K562 (cell line): ENCODE measurements at regions not wholly inside any gene's neighbourhood (a gene's known extent, or its start where the extent isn't known, plus 50 kb on each side); places are given as distances from the start of the nearest gene placed in this dataset.

Source experiments
- ATAC-seq: fragments of 200-7000 bp; cut with Tn5 transposase; 3 replicates; pipeline ENCODE4 v1.9.1; 2020; ENCODE audit warnings: moderate library complexity
- BruUV-seq: library from RNA; stranded (reverse); fragments of 400-500 nt; replicated peaks from 2 replicates; lab custom pipeline; 2021; lab: Mats Ljungman, UMichigan
- CTCF ChIA-PET: fragments of 300-600 bp; formaldehyde crosslinking; extraction: SDS; loops from one replicate; lab custom pipeline; 2021; ENCODE audit warnings: low intra/inter-chr PET ratio; lab: Yijun Ruan, JAX
- POLR2A ChIA-PET: fragments of 300-600, 350-650 bp; sonication (Branson Sonifier 250); formaldehyde crosslinking; extraction: SDS; loops from one replicate; lab custom pipeline; 2021; ENCODE audit warnings: antibody characterized with exemption, inconsistent platforms; lab: Yijun Ruan, JAX
- DNase-seq, 4 experiments: peaks; one replicate each; pipeline versions ENCODE4 v3.0.0 to v3.0.0-alpha.2; 2011 to 2018; ENCODE audit warnings: low spot score in 3 of 4, mixed read lengths in 3 of 4; ENCODE audit errors: extremely low read depth in 1 of 4
- FAIRE-seq: peaks from 2 replicates; lab custom pipeline; 2011; peaks lifted over from hg19 to GRCh38; lab: Jason Lieb, UNC
- H2AFZ ChIP-seq: 2 replicates; pipeline ENCODE4 v1.6.0; 2011; ENCODE audit warnings: low read depth, low read length, control low read depth, inconsistent platforms
- H3K27ac ChIP-seq: fragments of 200-600 bp; 3 replicates; pipeline ENCODE4 v1.8.0; 2011; ENCODE audit warnings: low read depth, mild to moderate bottlenecking, control low read depth, inconsistent platforms, low read length, moderate library complexity, mixed read lengths; ENCODE audit errors: extremely low read depth
- H3K27me3 ChIP-seq, 2 experiments: fragments of 300-600 bp in 1 of 2; 2 replicates in 1 of 2; 3 replicates in 1 of 2; pipeline versions ENCODE4 v1.6.0 to v1.8.0; 2011; ENCODE audit warnings: inconsistent platforms in 2 of 2, low read length in 2 of 2, mild to moderate bottlenecking in 1 of 2, mixed read lengths in 1 of 2, moderate library complexity in 1 of 2; ENCODE audit not compliant: control insufficient read depth in 2 of 2, insufficient read depth in 2 of 2
- H3K36me3 ChIP-seq: fragments of 300-600 bp; 3 replicates; pipeline ENCODE4 v1.8.0; 2011; ENCODE audit warnings: mild to moderate bottlenecking, low read length, inconsistent platforms; ENCODE audit not compliant: control insufficient read depth, insufficient read depth
- H3K4me1 ChIP-seq, 2 experiments: fragments of 200-600 bp in 1 of 2; replicated peaks in 1 of 2; 2 replicates in 1 of 2; 3 replicates in 1 of 2; pipeline versions ENCODE4 v1.5.1 to v1.8.0; 2011; ENCODE audit warnings: inconsistent platforms in 2 of 2, low read length in 2 of 2, mild to moderate bottlenecking in 1 of 2, mixed read lengths in 1 of 2, moderate library complexity in 1 of 2; ENCODE audit not compliant: control insufficient read depth in 2 of 2, insufficient read depth in 2 of 2
- H3K4me2 ChIP-seq: 2 replicates; pipeline ENCODE4 v1.6.1; 2011; ENCODE audit warnings: low read length, control low read depth, inconsistent platforms, mixed read lengths; ENCODE audit not compliant: insufficient read depth
- H3K4me3 ChIP-seq: fragments of 200-600 bp; sonication (generic), shearing (Covaris generic); 2 replicates; pipeline ENCODE4 v1.5.1; 2016; ENCODE audit warnings: control low read depth, inconsistent platforms
- H3K79me2 ChIP-seq: fragments of 200-600 bp; 3 replicates; pipeline ENCODE4 v1.8.0; 2011; ENCODE audit warnings: low read length, inconsistent platforms; ENCODE audit not compliant: control insufficient read depth, insufficient read depth
- H3K9ac ChIP-seq, 2 experiments: 2 replicates each; pipeline versions ENCODE4 v1.6.0 to v1.6.1; 2011; ENCODE audit warnings: low read depth in 2 of 2, low read length in 2 of 2, control low read depth in 1 of 2, inconsistent platforms in 1 of 2, mild to moderate bottlenecking in 1 of 2, mixed read lengths in 1 of 2; ENCODE audit not compliant: insufficient read depth in 1 of 2
- H3K9me1 ChIP-seq: one replicate; pipeline ENCODE4 v1.6.0; 2011; ENCODE audit warnings: inconsistent platforms, mild to moderate bottlenecking, low read length, moderate library complexity; ENCODE audit not compliant: control insufficient read depth, insufficient read depth
- H3K9me3 ChIP-seq: replicated peaks from 2 replicates; pipeline ENCODE4 v1.5.1; 2011; ENCODE audit warnings: low read depth, low read length, inconsistent platforms; ENCODE audit not compliant: control insufficient read depth, insufficient read depth
- H4K20me1 ChIP-seq: replicated peaks from 2 replicates; pipeline ENCODE4 v1.6.1; 2011; ENCODE audit warnings: low read length, inconsistent platforms, mixed read lengths; ENCODE audit not compliant: control insufficient read depth, insufficient read depth
- HLTF ChIP-seq: fragments of 450-650 bp; IDR thresholded peaks from 2 replicates; pipeline ENCODE4 v1.6.1; 2016
- HMBOX1 ChIP-seq: sonication (generic); IDR thresholded peaks from 2 replicates; pipeline ENCODE4 v1.6.1; 2016
- KDM2B ChIP-seq: fragments of 250-450 bp; sonication (Bioruptor Pico); IDR thresholded peaks from 2 replicates; pipeline ENCODE4 v1.8.0; 2021; ENCODE audit warnings: mild to moderate bottlenecking, moderate library complexity
- MBD2 ChIP-seq: sonication (generic); IDR thresholded peaks from 2 replicates; pipeline ENCODE4 v1.6.1; 2016; ENCODE audit warnings: low read depth, borderline replicate concordance
- PCBP1 ChIP-seq: fragments of 200-400 bp; formaldehyde crosslinking; IDR thresholded peaks from 2 replicates; pipeline ENCODE4 v1.6.1; 2018; ENCODE audit warnings: mild to moderate bottlenecking, low read depth, low read length; ENCODE audit not compliant: poor library complexity, severe bottlenecking
- SMARCA5 ChIP-seq: fragments of 450-650 bp; IDR thresholded peaks from 2 replicates; pipeline ENCODE4 v1.6.1; 2016
- TRIM28 ChIP-seq: fragments of 450-650 bp; IDR thresholded peaks from 2 replicates; pipeline ENCODE4 v1.6.1; 2017
- U2AF1 ChIP-seq: fragments of 200-400 bp; formaldehyde crosslinking; optimal IDR thresholded peaks from 2 replicates; pipeline ENCODE3; 2017; ENCODE audit warnings: mild to moderate bottlenecking, low read depth, low read length, moderate library complexity
- ZC3H8 ChIP-seq: fragments of 450-650 bp; IDR thresholded peaks from 2 replicates; pipeline ENCODE4 v1.6.1; 2017
- WGBS: fragments of 100-300 bp; shearing (Covaris generic); methylation state at CpG from one replicate; pipeline ENCODE4 v1.1.6; 2016; ENCODE audit warnings: low coverage, mixed read lengths; ENCODE audit not compliant: insufficient coverage; ENCODE audit errors: missing lambda C conversion rate; 5-methylcytosine and 5-hydroxymethylcytosine counted together
- in situ Hi-C: fragments of 300-500 bp; cut with MboI; formaldehyde crosslinking; loops from 4 replicates; pipeline ENCODE4 v1.15.0; 2018; ENCODE audit warnings: inconsistent platforms, mixed read lengths
- intact Hi-C: fragments of 100-400 bp; cut with micrococcal nuclease; formaldehyde crosslinking; loops from 2 replicates; pipeline ENCODE4 v1.14.2; 2022

GRCh38 chr9:106143781-106144180 lies 449.4 kb downstream of the TMEM38B start:
- Histone ChIP-seq H2AFZ (no peak overlapping the region), H3K27me3 (no peaks in the 10 kb centered on the region), H3K27ac (no peak overlapping the region), H3K9me1 (no peaks in the 10 kb centered on the region), H3K79me2 (no peaks in the 10 kb centered on the region), H3K36me3 (no peaks in the 10 kb centered on the region), H3K4me3 (no peak overlapping the region), H4K20me1 (no peaks in the 10 kb centered on the region), H3K4me1 (no peaks in the 10 kb centered on the region), H3K9ac (no peak overlapping the region), H3K4me2 (no peak overlapping the region), H3K9me3 (no peaks in the 10 kb centered on the region)
- ChIA-PET POLR2A (no interaction called here), CTCF (no interaction called here)
- 0% methylated on average over 2 of the region's 2 CpGs for WGBS
- no peak for TF ChIP-seq TRIM28
- no peak for TF ChIP-seq SMARCA5
- TF ChIP-seq ZC3H8 = no peak
- no peak for TF ChIP-seq HMBOX1
- intact Hi-C loops = no loop called here
- FAIRE-seq (no peak), ATAC-seq (no peak), DNase-seq (no peak)
- in situ Hi-C loops = no loop called here
- no TSS peak for BruUV-seq

- CTCF ChIA-PET = no interaction called here
- no peak overlapping the region for H3K27ac ChIP-seq
- in situ Hi-C loops (no loop called here), intact Hi-C loops (no loop called here)
- no peaks in the 10 kb centered on the region for H3K79me2 ChIP-seq
- no peaks in the 10 kb centered on the region for H3K4me1 ChIP-seq
- no peak for FAIRE-seq
- POLR2A ChIA-PET = no interaction called here
- no peaks in the 10 kb centered on the region for H3K9me1 ChIP-seq
- H3K9me3 ChIP-seq = no peaks in the 10 kb centered on the region
- H4K20me1 ChIP-seq = no peaks in the 10 kb centered on the region
- no peaks in the 10 kb centered on the region for H3K36me3 ChIP-seq
- H3K4me2 ChIP-seq = no peak overlapping the region
- DNase-seq = no peak
- no peak overlapping the region for H3K4me3 ChIP-seq
- no TSS peak for BruUV-seq
- 0% methylated on average over 6 of the region's 6 CpGs for WGBS
- no peak overlapping the region for H3K9ac ChIP-seq
- H3K27me3 ChIP-seq = no peaks in the 10 kb centered on the region
- ATAC-seq = no peak
- no peak overlapping the region for H2AFZ ChIP-seq
- TF ChIP-seq HLTF (no peak), PCBP1 (no peak), KDM2B (no peak), U2AF1 (no peak), MBD2 (no peak)
Observed at GRCh38 chr9:106146066-106146840, 451.9 kb downstream of the TMEM38B start.
